K562 (cell line): ENCODE measurements at regions not wholly inside any gene's neighbourhood (a gene's known extent, or its start where the extent isn't known, plus 50 kb on each side); places are given as distances from the start of the nearest gene placed in this dataset.

Experiments
- PTBP1 ChIP-seq: fragments of 200-400 bp; formaldehyde crosslinking; IDR thresholded peaks from 2 replicates; pipeline ENCODE4 v1.6.1; 2017; ENCODE audit warnings: low read depth, low read length
- ZBTB40 ChIP-seq, 2 experiments: fragments of 450-650 bp in 1 of 2; sonication (generic) in 1 of 2; formaldehyde crosslinking in 1 of 2; IDR thresholded peaks; 2 replicates each; pipeline versions ENCODE4 v1.7.1 to v1.9.0; 2016 to 2022; ENCODE audit warnings: inconsistent platforms in 1 of 2, mild to moderate bottlenecking in 1 of 2, missing genetic modification reagents in 1 of 2
- ZC3H4 ChIP-seq: sonication (generic); formaldehyde crosslinking; IDR thresholded peaks from 2 replicates; pipeline ENCODE4 v1.9.0; 2021; ENCODE audit warnings: missing genetic modification reagents, borderline replicate concordance
- ZNF12 ChIP-seq: sonication (generic); formaldehyde crosslinking; IDR thresholded peaks from 2 replicates; pipeline ENCODE4 v1.4.0; 2020; ENCODE audit warnings: mild to moderate bottlenecking, missing genetic modification reagents

GRCh38 chr3:72405943-72406566 lies 442.2 kb downstream of the SHQ1 start (continued):
- no peak for TF ChIP-seq ZBTB40 (IDR thresholded peaks at IDR 0.05)
- TF ChIP-seq ZBTB40 (CRISPR knock-in tag; IDR thresholded peaks at IDR 0.05) = no peak
- TF ChIP-seq ZNF12 (CRISPR knock-in tag) = no peak
- no peak for TF ChIP-seq ZC3H4 (CRISPR knock-in tag)
- TF ChIP-seq PTBP1 = no peak
